Right atrium auricular region (tissue), 2 donors: ENCODE measurements at regions not wholly inside any gene's neighbourhood (a gene's known extent, or its start where the extent isn't known, plus 50 kb on each side); places are given as distances from the start of the nearest gene placed in this dataset.

Source experiments
- DNase-seq: peaks from one replicate; pipeline ENCODE4 v3.0.0-alpha.2; 2019; ENCODE audit warnings: low spot score
- H3K27ac ChIP-seq, 2 donors: fragments of 200-600 bp; sonication (generic); 1 replicate in 1 of 2; 2 replicates in 1 of 2; pipeline ENCODE4 v1.5.1; 2016 to 2019
- H3K27me3 ChIP-seq, 2 donors: fragments of 200-600 bp; sonication (generic); one replicate each; pipeline versions ENCODE4 v1.5.1 to v1.6.0; 2017 to 2019
- H3K36me3 ChIP-seq: fragments of 200-600 bp; sonication (generic); one replicate; pipeline ENCODE4 v1.5.1; 2016
- H3K4me1 ChIP-seq, 2 donors: fragments of 200-600 bp; sonication (generic); one replicate each; pipeline versions ENCODE4 v1.5.1 to v1.6.0; 2017 to 2019
- H3K4me3 ChIP-seq, 2 donors: fragments of 200-600 bp; sonication (generic); 1 replicate in 1 of 2; 2 replicates in 1 of 2; pipeline ENCODE4 v1.5.1; 2017 to 2019; ENCODE audit warnings: mild to moderate bottlenecking in 1 of 2, moderate library complexity in 1 of 2
- H3K9me3 ChIP-seq, 2 donors: fragments of 200-600 bp; sonication (generic); one replicate each; pipeline ENCODE4 v1.5.1; 2019
- TF ChIP-seq, protein P1 (sequence below), 2 donors: fragments of 200-600 bp; sonication (generic); IDR thresholded peaks; one replicate each; pipeline ENCODE4 v1.5.1; 2019; ENCODE audit warnings: antibody characterized with exemption in 2 of 2

DNA sequence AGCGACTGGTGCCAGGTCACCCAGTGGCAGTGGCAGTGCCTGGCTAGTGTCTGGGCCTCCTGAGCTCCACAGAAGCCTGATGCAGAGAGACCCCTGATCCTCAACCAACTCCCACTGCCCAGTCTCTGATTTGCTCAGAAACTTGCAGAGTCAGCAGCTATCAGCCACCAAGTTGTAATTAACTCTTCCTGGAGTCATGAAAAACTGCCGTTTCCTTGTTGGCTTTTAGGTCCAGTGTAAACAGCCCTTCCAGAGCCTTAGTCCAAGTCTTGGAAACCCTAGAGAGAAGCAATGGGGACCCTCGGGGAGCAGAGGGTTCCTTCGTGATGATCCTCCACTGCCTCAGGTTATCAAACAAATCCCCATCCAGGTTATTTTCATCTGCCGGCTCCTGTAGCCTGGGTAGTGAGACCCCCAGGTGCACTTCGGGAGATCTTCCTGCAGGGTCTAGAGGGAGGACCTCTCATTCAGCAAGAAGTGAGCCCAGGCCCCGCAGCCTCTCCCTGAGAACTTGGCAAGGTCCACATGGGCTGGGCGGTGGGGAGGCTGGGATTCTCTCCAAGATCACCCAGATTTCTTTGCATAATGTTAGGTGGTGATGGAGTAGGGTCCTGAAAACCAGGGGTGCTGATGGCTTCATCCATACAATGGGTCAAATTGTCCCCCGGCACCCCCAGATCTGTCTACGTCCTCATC, 137.7 kb upstream of the HDAC4 start:
- TF ChIP-seq, protein P1, sequence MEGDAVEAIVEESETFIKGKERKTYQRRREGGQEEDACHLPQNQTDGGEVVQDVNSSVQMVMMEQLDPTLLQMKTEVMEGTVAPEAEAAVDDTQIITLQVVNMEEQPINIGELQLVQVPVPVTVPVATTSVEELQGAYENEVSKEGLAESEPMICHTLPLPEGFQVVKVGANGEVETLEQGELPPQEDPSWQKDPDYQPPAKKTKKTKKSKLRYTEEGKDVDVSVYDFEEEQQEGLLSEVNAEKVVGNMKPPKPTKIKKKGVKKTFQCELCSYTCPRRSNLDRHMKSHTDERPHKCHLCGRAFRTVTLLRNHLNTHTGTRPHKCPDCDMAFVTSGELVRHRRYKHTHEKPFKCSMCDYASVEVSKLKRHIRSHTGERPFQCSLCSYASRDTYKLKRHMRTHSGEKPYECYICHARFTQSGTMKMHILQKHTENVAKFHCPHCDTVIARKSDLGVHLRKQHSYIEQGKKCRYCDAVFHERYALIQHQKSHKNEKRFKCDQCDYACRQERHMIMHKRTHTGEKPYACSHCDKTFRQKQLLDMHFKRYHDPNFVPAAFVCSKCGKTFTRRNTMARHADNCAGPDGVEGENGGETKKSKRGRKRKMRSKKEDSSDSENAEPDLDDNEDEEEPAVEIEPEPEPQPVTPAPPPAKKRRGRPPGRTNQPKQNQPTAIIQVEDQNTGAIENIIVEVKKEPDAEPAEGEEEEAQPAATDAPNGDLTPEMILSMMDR (IDR thresholded peaks at IDR 0.05): no peak
- H3K4me1 ChIP-seq: peaks cover 0 to 6% of the 10 kb centered on the region in 2 donors
- H3K4me3 ChIP-seq: no peak overlapping the region
- H3K36me3 ChIP-seq: no peaks in the 10 kb centered on the region
- no peak overlapping the region for H3K27ac ChIP-seq
- no peaks in the 10 kb centered on the region for H3K27me3 ChIP-seq
- no peaks in the 10 kb centered on the region for H3K9me3 ChIP-seq
- no peak for DNase-seq

DNA sequence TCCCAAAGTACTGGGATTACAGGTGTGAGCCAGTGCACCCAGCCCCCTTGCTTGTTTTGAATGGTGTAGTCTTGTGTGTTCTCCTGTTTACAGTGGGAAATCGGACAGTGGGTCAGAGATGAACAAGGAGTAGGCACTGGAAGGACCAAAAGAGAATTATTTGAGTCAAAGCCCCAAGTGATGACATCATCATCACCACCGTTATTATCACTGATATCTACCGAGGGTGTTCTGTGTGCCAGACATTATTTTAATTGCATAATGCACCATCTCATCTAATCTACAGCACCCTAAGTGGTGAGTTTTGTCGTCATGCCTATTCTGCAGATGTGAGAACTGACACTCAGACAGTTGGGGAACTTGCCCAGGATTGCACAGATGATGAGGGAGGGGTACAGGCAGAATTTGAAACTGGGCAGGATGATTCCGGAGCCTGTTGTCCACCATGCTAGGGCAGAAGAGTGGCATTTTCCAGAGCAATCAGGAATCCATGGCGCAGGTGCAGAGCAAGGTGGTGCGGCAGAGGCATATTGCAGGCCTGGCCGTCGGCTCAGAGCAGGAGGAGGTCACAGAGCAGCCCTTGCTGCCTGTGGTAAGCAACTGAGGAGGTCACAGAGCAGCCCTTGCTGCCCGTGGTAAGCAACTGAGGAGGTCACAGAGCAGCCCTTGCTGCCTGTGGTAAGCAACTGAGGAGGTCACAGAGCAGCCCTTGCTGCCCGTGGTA, 137.0 kb upstream of the HDAC4 start:
- H3K36me3 ChIP-seq: no peaks in the 10 kb centered on the region
- no peak for DNase-seq
- peaks cover 0 to 7% of the 10 kb centered on the region in 2 donors for H3K4me1 ChIP-seq
- H3K27me3 ChIP-seq: no peaks in the 10 kb centered on the region
- no peaks in the 10 kb centered on the region for H3K9me3 ChIP-seq
- no peak overlapping the region for H3K4me3 ChIP-seq
- TF ChIP-seq, protein P1 (IDR thresholded peaks at IDR 0.05): no peak
- no peak overlapping the region for H3K27ac ChIP-seq

DNA sequence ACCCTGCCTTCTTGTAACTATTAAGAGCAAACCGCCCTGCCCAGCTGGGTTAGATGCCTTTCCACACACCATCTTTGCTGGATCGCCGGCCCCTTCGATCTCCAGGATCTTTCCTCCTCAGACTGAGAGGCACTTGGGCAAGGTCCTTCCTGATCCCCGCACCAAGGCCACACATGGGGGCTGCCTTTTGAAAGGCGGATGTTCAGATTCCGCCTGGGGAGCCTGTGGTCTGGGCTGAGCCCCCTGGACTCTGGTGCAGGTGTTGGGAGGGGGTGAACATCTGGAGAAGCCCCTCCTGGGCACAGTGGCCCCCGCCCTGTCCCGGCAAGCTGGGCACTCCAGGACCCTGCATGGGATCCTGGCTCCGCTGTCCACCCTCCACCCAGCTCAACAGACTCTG, 135.4 kb upstream of the HDAC4 start:
- TF ChIP-seq, protein P1 (IDR thresholded peaks at IDR 0.05): no peak
- Histone ChIP-seq H3K9me3 (no peaks in the 10 kb centered on the region), H3K4me3 (no peak overlapping the region), H3K27ac (no peak overlapping the region), H3K36me3 (no peaks in the 10 kb centered on the region), H3K4me1 (peaks cover 0 to 7% of the 10 kb centered on the region in 2 donors), H3K27me3 (no peaks in the 10 kb centered on the region)
- no peak for DNase-seq

DNA sequence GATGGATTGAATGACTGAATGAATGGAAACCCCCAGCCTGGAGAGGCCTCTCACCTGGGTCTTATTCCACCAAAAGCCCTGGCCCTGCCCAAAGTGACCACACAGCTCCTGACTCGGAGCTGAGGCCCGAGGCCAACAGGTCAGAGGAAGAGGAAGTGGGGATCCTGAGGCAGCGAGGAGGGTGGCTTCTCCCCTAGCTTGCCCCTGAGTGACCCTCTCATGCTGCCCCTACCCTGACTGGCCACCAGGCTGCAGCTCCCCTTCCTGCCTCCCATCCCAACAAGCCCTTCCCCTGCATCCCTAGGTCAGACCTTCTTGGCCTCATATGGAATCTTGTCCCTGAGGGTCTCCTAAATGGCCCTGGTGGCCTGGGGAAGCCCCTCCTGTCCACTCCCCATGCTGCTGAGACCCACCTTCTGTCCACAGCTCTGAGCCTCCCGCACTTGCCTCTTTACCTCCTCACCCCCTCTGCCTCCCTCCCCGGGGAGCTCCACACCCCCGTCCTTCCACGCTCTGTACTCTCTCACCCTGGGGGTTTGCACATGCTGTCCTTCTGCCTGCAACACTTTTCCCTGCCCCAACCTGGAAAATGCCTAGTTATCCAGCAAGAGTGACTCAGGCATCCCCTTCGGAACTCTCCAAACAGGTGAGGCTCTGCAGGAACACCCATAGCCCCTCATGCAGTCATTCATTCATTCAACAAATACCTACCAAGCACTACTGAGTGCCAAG, 134.8 kb upstream of the HDAC4 start:
- TF ChIP-seq, protein P1 (IDR thresholded peaks at IDR 0.05): no peak

DNA sequence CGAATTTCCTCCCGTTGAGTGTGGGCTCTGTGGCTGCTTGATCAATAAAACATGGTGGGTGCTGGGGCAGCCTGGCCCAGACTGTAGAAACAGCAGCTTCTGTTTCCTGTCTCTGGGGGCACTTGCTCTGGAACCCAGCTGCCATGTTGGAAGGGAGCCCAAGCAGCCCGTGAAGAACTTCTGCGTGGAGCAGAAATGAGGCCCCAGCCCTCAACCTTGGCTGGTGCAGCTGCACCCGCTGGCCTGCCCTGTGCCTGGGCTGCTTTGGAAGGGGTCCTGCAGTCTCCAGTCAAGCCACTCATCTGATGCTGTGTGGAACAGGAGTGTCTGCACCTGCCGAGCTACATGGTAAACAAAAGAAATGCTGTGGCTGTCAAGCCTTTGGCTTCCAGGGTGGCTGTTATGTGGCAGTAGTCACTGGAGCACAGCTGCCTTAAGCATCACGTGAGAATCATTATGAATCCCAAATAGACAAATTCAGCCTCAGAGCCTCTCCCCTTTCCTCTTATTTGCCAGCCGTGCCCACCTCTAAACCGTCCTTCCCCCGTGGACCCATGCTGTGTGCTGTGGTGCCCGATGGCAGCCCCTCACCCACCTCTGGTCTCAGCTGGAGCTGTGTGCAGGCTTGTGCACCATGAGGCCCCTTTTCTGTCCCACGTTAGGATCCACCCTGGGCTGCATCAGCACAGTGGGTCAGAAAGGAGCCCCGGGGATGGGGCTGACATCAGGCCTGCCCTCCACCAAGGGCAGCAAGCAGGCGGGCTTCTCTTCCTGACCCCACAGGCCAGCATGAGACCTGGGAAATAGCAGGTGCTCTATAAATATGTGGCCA, 134.0 kb upstream of the HDAC4 start:
- TF ChIP-seq, protein P1 (IDR thresholded peaks at IDR 0.05): no peak
- no peaks in the 10 kb centered on the region for H3K27me3 ChIP-seq
- H3K4me3 ChIP-seq: no peak overlapping the region
- no peaks in the 10 kb centered on the region for H3K9me3 ChIP-seq
- DNase-seq: no peak
- H3K4me1 ChIP-seq: peaks cover 0 to 7% of the 10 kb centered on the region in 2 donors
- no peaks in the 10 kb centered on the region for H3K36me3 ChIP-seq
- no peak overlapping the region for H3K27ac ChIP-seq

More for the DNA sequence above, 134.8 kb upstream of the HDAC4 start:
- H3K36me3 ChIP-seq: no peaks in the 10 kb centered on the region
- H3K27ac ChIP-seq: no peak overlapping the region
- no peaks in the 10 kb centered on the region for H3K27me3 ChIP-seq
- H3K4me1 ChIP-seq: peaks cover 0 to 7% of the 10 kb centered on the region in 2 donors
- DNase-seq: no peak
- no peak overlapping the region for H3K4me3 ChIP-seq
- no peaks in the 10 kb centered on the region for H3K9me3 ChIP-seq
